ENCODE measurements at regions not wholly inside any gene's neighbourhood (a gene's known extent, or its start where the extent isn't known, plus 50 kb on each side); places are given as distances from the start of the nearest gene placed in this dataset.

GRCh38 chr3:104150724-104151123 is 1216.0 kb upstream of the ALCAM start:
- Histone ChIP-seq H3K4me3 (ENCODE audit: low read depth, low read length) (no peak overlapping the region), H3K27me3 (ENCODE audit: insufficient read depth, low read depth, severe bottlenecking) (no peaks in the 10 kb centered on the region), H3K27ac (no peak overlapping the region), H3K9me3 (ENCODE audit: severe bottlenecking) (no peaks in the 10 kb centered on the region), H3K36me3 (no peaks in the 10 kb centered on the region)
- TF ChIP-seq CTCF (IDR thresholded peaks at IDR 0.05; ENCODE audit: low read depth, low read length): no peak
- DNase-seq: no peak

- Histone ChIP-seq H3K36me3 (no peaks in the 10 kb centered on the region), H3K4me3 (ENCODE audit: low read depth, low read length) (no peak overlapping the region), H3K27ac (no peak overlapping the region), H3K27me3 (ENCODE audit: insufficient read depth, low read depth, severe bottlenecking) (no peaks in the 10 kb centered on the region), H3K9me3 (ENCODE audit: severe bottlenecking) (no peaks in the 10 kb centered on the region)
- TF ChIP-seq CTCF (IDR thresholded peaks at IDR 0.05; ENCODE audit: low read depth, low read length): no peak
- no peak for DNase-seq
These were observed 1211.8 kb upstream of the ALCAM start for GRCh38 chr3:104154896-104155295.

GRCh38 chr3:104165866-104166265 is 1200.8 kb upstream of the ALCAM start:
- Histone ChIP-seq H3K27me3 (ENCODE audit: insufficient read depth, low read depth, severe bottlenecking) (no peaks in the 10 kb centered on the region), H3K4me3 (ENCODE audit: low read depth, low read length) (no peak overlapping the region), H3K27ac (no peak overlapping the region), H3K9me3 (ENCODE audit: severe bottlenecking) (peaks cover 5% of the 10 kb centered on the region), H3K36me3 (no peaks in the 10 kb centered on the region)
- TF ChIP-seq CTCF (IDR thresholded peaks at IDR 0.05; ENCODE audit: low read depth, low read length): no peak
- no peak for DNase-seq

- H3K9me3 ChIP-seq (ENCODE audit: severe bottlenecking): peaks cover 5% of the 10 kb centered on the region
- H3K27me3 ChIP-seq (ENCODE audit: insufficient read depth, low read depth, severe bottlenecking): no peaks in the 10 kb centered on the region
- TF ChIP-seq CTCF (IDR thresholded peaks at IDR 0.05; ENCODE audit: low read depth, low read length): no peak
- no peaks in the 10 kb centered on the region for H3K36me3 ChIP-seq
- no peak for DNase-seq
- H3K4me3 ChIP-seq (ENCODE audit: low read depth, low read length): no peak overlapping the region
- H3K27ac ChIP-seq: no peak overlapping the region
These were observed 1198.3 kb upstream of the ALCAM start for GRCh38 chr3:104168386-104168785.

- Histone ChIP-seq H3K27me3 (ENCODE audit: insufficient read depth, low read depth, severe bottlenecking) (no peaks in the 10 kb centered on the region), H3K9me3 (ENCODE audit: severe bottlenecking) (no peaks in the 10 kb centered on the region), H3K27ac (no peak overlapping the region), H3K36me3 (no peaks in the 10 kb centered on the region), H3K4me3 (ENCODE audit: low read depth, low read length) (no peak overlapping the region)
- no peak for TF ChIP-seq CTCF (IDR thresholded peaks at IDR 0.05; ENCODE audit: low read depth, low read length)
- DNase-seq: no peak
These were observed 1191.0 kb upstream of the ALCAM start for GRCh38 chr3:104175696-104176095.

GRCh38 chr3:104176706-104177105 is 1190.0 kb upstream of the ALCAM start:
- Histone ChIP-seq H3K9me3 (ENCODE audit: severe bottlenecking) (no peaks in the 10 kb centered on the region), H3K27ac (no peak overlapping the region), H3K36me3 (no peaks in the 10 kb centered on the region), H3K27me3 (ENCODE audit: insufficient read depth, low read depth, severe bottlenecking) (no peaks in the 10 kb centered on the region), H3K4me3 (ENCODE audit: low read depth, low read length) (no peak overlapping the region)
- DNase-seq: no peak
- TF ChIP-seq CTCF (IDR thresholded peaks at IDR 0.05; ENCODE audit: low read depth, low read length): no peak
